K562 (cell line): ENCODE measurements at regions not wholly inside any gene's neighbourhood (a gene's known extent, or its start where the extent isn't known, plus 50 kb on each side); places are given as distances from the start of the nearest gene placed in this dataset.

Experiments
- ATAC-seq: fragments of 200-7000 bp; cut with Tn5 transposase; 3 replicates; pipeline ENCODE4 v1.9.1; 2020; ENCODE audit warnings: moderate library complexity
- BruUV-seq: library from RNA; stranded (reverse); fragments of 400-500 nt; replicated peaks from 2 replicates; lab custom pipeline; 2021; lab: Mats Ljungman, UMichigan
- CTCF ChIA-PET: fragments of 300-600 bp; formaldehyde crosslinking; extraction: SDS; loops from one replicate; lab custom pipeline; 2021; ENCODE audit warnings: low intra/inter-chr PET ratio; lab: Yijun Ruan, JAX
- POLR2A ChIA-PET: fragments of 300-600, 350-650 bp; sonication (Branson Sonifier 250); formaldehyde crosslinking; extraction: SDS; loops from one replicate; lab custom pipeline; 2021; ENCODE audit warnings: antibody characterized with exemption, inconsistent platforms; lab: Yijun Ruan, JAX
- DNase-seq, 4 experiments: peaks; one replicate each; pipeline versions ENCODE4 v3.0.0 to v3.0.0-alpha.2; 2011 to 2018; ENCODE audit warnings: low spot score in 3 of 4, mixed read lengths in 3 of 4; ENCODE audit errors: extremely low read depth in 1 of 4
- FAIRE-seq: peaks from 2 replicates; lab custom pipeline; 2011; peaks lifted over from hg19 to GRCh38; lab: Jason Lieb, UNC
- H2AFZ ChIP-seq: 2 replicates; pipeline ENCODE4 v1.6.0; 2011; ENCODE audit warnings: low read depth, low read length, control low read depth, inconsistent platforms
- H3K27ac ChIP-seq: fragments of 200-600 bp; 3 replicates; pipeline ENCODE4 v1.8.0; 2011; ENCODE audit warnings: low read depth, mild to moderate bottlenecking, control low read depth, inconsistent platforms, low read length, moderate library complexity, mixed read lengths; ENCODE audit errors: extremely low read depth
- H3K27me3 ChIP-seq, 2 experiments: fragments of 300-600 bp in 1 of 2; 2 replicates in 1 of 2; 3 replicates in 1 of 2; pipeline versions ENCODE4 v1.6.0 to v1.8.0; 2011; ENCODE audit warnings: inconsistent platforms in 2 of 2, low read length in 2 of 2, mild to moderate bottlenecking in 1 of 2, mixed read lengths in 1 of 2, moderate library complexity in 1 of 2; ENCODE audit not compliant: control insufficient read depth in 2 of 2, insufficient read depth in 2 of 2
- H3K36me3 ChIP-seq: fragments of 300-600 bp; 3 replicates; pipeline ENCODE4 v1.8.0; 2011; ENCODE audit warnings: mild to moderate bottlenecking, low read length, inconsistent platforms; ENCODE audit not compliant: control insufficient read depth, insufficient read depth
- H3K4me1 ChIP-seq, 2 experiments: fragments of 200-600 bp in 1 of 2; replicated peaks in 1 of 2; 2 replicates in 1 of 2; 3 replicates in 1 of 2; pipeline versions ENCODE4 v1.5.1 to v1.8.0; 2011; ENCODE audit warnings: inconsistent platforms in 2 of 2, low read length in 2 of 2, mild to moderate bottlenecking in 1 of 2, mixed read lengths in 1 of 2, moderate library complexity in 1 of 2; ENCODE audit not compliant: control insufficient read depth in 2 of 2, insufficient read depth in 2 of 2
- H3K4me2 ChIP-seq: 2 replicates; pipeline ENCODE4 v1.6.1; 2011; ENCODE audit warnings: low read length, control low read depth, inconsistent platforms, mixed read lengths; ENCODE audit not compliant: insufficient read depth
- H3K4me3 ChIP-seq: fragments of 200-600 bp; sonication (generic), shearing (Covaris generic); 2 replicates; pipeline ENCODE4 v1.5.1; 2016; ENCODE audit warnings: control low read depth, inconsistent platforms
- H3K79me2 ChIP-seq: fragments of 200-600 bp; 3 replicates; pipeline ENCODE4 v1.8.0; 2011; ENCODE audit warnings: low read length, inconsistent platforms; ENCODE audit not compliant: control insufficient read depth, insufficient read depth
- H3K9ac ChIP-seq, 2 experiments: 2 replicates each; pipeline versions ENCODE4 v1.6.0 to v1.6.1; 2011; ENCODE audit warnings: low read depth in 2 of 2, low read length in 2 of 2, control low read depth in 1 of 2, inconsistent platforms in 1 of 2, mild to moderate bottlenecking in 1 of 2, mixed read lengths in 1 of 2; ENCODE audit not compliant: insufficient read depth in 1 of 2
- H3K9me1 ChIP-seq: one replicate; pipeline ENCODE4 v1.6.0; 2011; ENCODE audit warnings: inconsistent platforms, mild to moderate bottlenecking, low read length, moderate library complexity; ENCODE audit not compliant: control insufficient read depth, insufficient read depth
- H3K9me3 ChIP-seq: replicated peaks from 2 replicates; pipeline ENCODE4 v1.5.1; 2011; ENCODE audit warnings: low read depth, low read length, inconsistent platforms; ENCODE audit not compliant: control insufficient read depth, insufficient read depth
- H4K20me1 ChIP-seq: replicated peaks from 2 replicates; pipeline ENCODE4 v1.6.1; 2011; ENCODE audit warnings: low read length, inconsistent platforms, mixed read lengths; ENCODE audit not compliant: control insufficient read depth, insufficient read depth
- NR2C1 ChIP-seq, 2 experiments: fragments of 450-650 bp; IDR thresholded peaks; 2 replicates each; pipeline ENCODE4 v1.6.1; 2017; ENCODE audit warnings: mild to moderate bottlenecking in 2 of 2, antibody characterized with exemption in 1 of 2, inconsistent platforms in 1 of 2, missing compliant biosample characterization in 1 of 2, missing genetic modification characterization in 1 of 2
- PCBP2 ChIP-seq: fragments of 200-400 bp; formaldehyde crosslinking; IDR thresholded peaks from 2 replicates; pipeline ENCODE4 v1.6.1; 2018; ENCODE audit warnings: low read length, low read depth, mild to moderate bottlenecking, moderate library complexity; ENCODE audit not compliant: poor library complexity, severe bottlenecking
- ZMIZ1 ChIP-seq, 2 experiments: fragments of 150-350 bp in 1 of 2; IDR thresholded peaks; 2 replicates each; pipeline ENCODE4 v1.6.1; 2012 to 2016; ENCODE audit warnings: low read depth in 2 of 2, low read length in 2 of 2, mild to moderate bottlenecking in 1 of 2, moderate library complexity in 1 of 2
- ZNF23 ChIP-seq: fragments of 250-450 bp; sonication (Bioruptor Pico); IDR thresholded peaks from 2 replicates; pipeline ENCODE4 v1.4.0; 2020; ENCODE audit warnings: mild to moderate bottlenecking
- WGBS: fragments of 100-300 bp; shearing (Covaris generic); methylation state at CpG from one replicate; pipeline ENCODE4 v1.1.6; 2016; ENCODE audit warnings: low coverage, mixed read lengths; ENCODE audit not compliant: insufficient coverage; ENCODE audit errors: missing lambda C conversion rate; 5-methylcytosine and 5-hydroxymethylcytosine counted together
- in situ Hi-C: fragments of 300-500 bp; cut with MboI; formaldehyde crosslinking; loops from 4 replicates; pipeline ENCODE4 v1.15.0; 2018; ENCODE audit warnings: inconsistent platforms, mixed read lengths
- intact Hi-C: fragments of 100-400 bp; cut with micrococcal nuclease; formaldehyde crosslinking; loops from 2 replicates; pipeline ENCODE4 v1.14.2; 2022
- TF ChIP-seq, protein P1 (sequence below): sonication (generic); formaldehyde crosslinking; IDR thresholded peaks from 2 replicates; pipeline ENCODE4 v1.5.0; 2020; ENCODE audit warnings: missing genetic modification reagents

- DNase-seq, result no peak
- Histone ChIP-seq H3K9me1 (no peaks in the 10 kb centered on the region), H4K20me1 (no peaks in the 10 kb centered on the region), H3K9me3 (no peaks in the 10 kb centered on the region), H2AFZ (no peak overlapping the region), H3K4me2 (no peak overlapping the region), H3K9ac (no peak overlapping the region), H3K79me2 (no peaks in the 10 kb centered on the region), H3K4me1 (no peaks in the 10 kb centered on the region), H3K27ac (no peak overlapping the region), H3K4me3 (no peak overlapping the region), H3K27me3 (peaks cover 0 to 2% of the 10 kb centered on the region in 2 experiments; a peak in 1 of 5 replicates), H3K36me3 (no peaks in the 10 kb centered on the region)
- TF ChIP-seq PCBP2 (no peak), ZMIZ1 (IDR thresholded peaks at IDR 0.05; ENCODE audit: low read depth in 2 of 2, low read length in 2 of 2) (no peak), NR2C1 (IDR thresholded peaks at IDR 0.05) (no peak), NR2C1 (tag; IDR thresholded peaks at IDR 0.05) (no peak), ZNF23 (CRISPR knock-in tag) (no peak)
- TF ChIP-seq, protein P1, sequence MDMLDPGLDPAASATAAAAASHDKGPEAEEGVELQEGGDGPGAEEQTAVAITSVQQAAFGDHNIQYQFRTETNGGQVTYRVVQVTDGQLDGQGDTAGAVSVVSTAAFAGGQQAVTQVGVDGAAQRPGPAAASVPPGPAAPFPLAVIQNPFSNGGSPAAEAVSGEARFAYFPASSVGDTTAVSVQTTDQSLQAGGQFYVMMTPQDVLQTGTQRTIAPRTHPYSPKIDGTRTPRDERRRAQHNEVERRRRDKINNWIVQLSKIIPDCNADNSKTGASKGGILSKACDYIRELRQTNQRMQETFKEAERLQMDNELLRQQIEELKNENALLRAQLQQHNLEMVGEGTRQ (CRISPR knock-in tag), result no peak
- no TSS peak for BruUV-seq
- no peak for ATAC-seq
- WGBS, result 0% methylated on average over 4 of the region's 4 CpGs
- ChIA-PET CTCF (no interaction called here), POLR2A (no interaction called here)
- intact Hi-C loops, result no loop called here
- no peak for FAIRE-seq
- in situ Hi-C loops, result no loop called here
Observed at GRCh38 chr18:78883501-78883900, 96.1 kb upstream of the SALL3 start.
